ENCODE measurements at regions not wholly inside any gene's neighbourhood (a gene's known extent, or its start where the extent isn't known, plus 50 kb on each side); places are given as distances from the start of the nearest gene placed in this dataset.

DNA sequence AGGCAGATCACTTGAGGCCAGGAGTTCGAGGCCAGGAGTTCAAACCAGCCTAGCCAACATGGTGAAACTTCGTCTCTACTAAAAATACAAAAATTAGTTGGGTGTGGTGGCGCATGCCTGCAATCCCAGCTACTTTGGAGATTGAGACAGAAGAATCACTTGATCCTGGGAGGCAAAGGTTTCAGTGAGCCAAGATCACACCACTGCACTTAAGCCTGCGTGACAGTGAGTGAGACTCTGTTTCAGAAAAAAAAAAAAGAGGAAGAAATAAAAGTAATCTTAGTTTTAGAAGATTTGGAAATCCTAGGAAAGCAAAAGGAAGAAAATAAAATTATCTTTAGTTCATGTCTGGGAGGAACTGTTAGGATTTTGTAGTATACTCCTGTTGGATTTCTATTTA, 77.2 kb downstream of the IL12A start:
- Histone ChIP-seq H3K4me2 (no peak overlapping the region), H3K9ac (no peak overlapping the region), H3K9me2 (no peaks in the 10 kb centered on the region), H3K4me3 (ENCODE audit: low read depth in 2 of 2, low read length in 1 of 2) (no peak overlapping the region), H3K79me2 (ENCODE audit: insufficient read depth) (no peaks in the 10 kb centered on the region), H3K4me1 (ENCODE audit: control insufficient read depth in 1 of 2, insufficient read depth in 2 of 2, low read depth in 1 of 2, low read length in 1 of 2) (no peaks in the 10 kb centered on the region), H2AFZ (ENCODE audit: low read depth) (no peak overlapping the region), H3K27me3 (ENCODE audit: insufficient read depth) (no peaks in the 10 kb centered on the region), H4K20me1 (ENCODE audit: insufficient read depth) (no peaks in the 10 kb centered on the region), H3K27ac (ENCODE audit: low read depth in 2 of 2, low read length in 1 of 2) (no peak overlapping the region), H3F3A (replicated peaks; ENCODE audit: insufficient read depth) (no peaks in the 10 kb centered on the region), H3K9me3 (no peaks in the 10 kb centered on the region), H3K36me3 (replicated peaks in 1 of 2; ENCODE audit: control insufficient read depth in 1 of 2, insufficient read depth in 2 of 2, low read length in 1 of 2) (no peaks in the 10 kb centered on the region)
- ChIA-PET CTCF (interaction anchor here (1.1 kb wide), 1 partner anchor 34 kb away, joined by 3 read pairs; no protein-coding TSS in a partner anchor), POLR2A (no interaction called here)
- 83% methylated on average over 4 of the region's 4 CpGs for WGBS (ENCODE audit: low lambda C conversion rate)
- no peak for DNase-seq
- TF ChIP-seq FOXM1 (IDR thresholded peaks at IDR 0.05; ENCODE audit: low read depth) (no peak), TAF1 (IDR thresholded peaks at IDR 0.05; ENCODE audit: borderline replicate concordance, low read depth, low read length) (no peak), RFX5 (IDR thresholded peaks at IDR 0.05; ENCODE audit: low read length) (no peak), TEAD4 (IDR thresholded peaks at IDR 0.05; ENCODE audit: borderline replicate concordance, insufficient read depth) (no peak), SMC3 (IDR thresholded peaks at IDR 0.05; ENCODE audit: low read depth, low read length) (no peak), FOXJ3 (CRISPR knock-in tag; IDR thresholded peaks at IDR 0.05) (no peak), EZH2phosphoT487 (IDR thresholded peaks at IDR 0.05; ENCODE audit: borderline replicate concordance, low read depth) (no peak), GATA2 (CRISPR knock-in tag; IDR thresholded peaks at IDR 0.05) (no peak), RCOR1 (IDR thresholded peaks at IDR 0.05; ENCODE audit: low read length) (no peak), NFIC (IDR thresholded peaks at IDR 0.05; ENCODE audit: borderline replicate concordance) (no peak), CHD2 (IDR thresholded peaks at IDR 0.05; ENCODE audit: low read length, partially characterized antibody) (no peak), ELF1 (IDR thresholded peaks at IDR 0.05) (no peak)
- TF ChIP-seq, protein P1, sequence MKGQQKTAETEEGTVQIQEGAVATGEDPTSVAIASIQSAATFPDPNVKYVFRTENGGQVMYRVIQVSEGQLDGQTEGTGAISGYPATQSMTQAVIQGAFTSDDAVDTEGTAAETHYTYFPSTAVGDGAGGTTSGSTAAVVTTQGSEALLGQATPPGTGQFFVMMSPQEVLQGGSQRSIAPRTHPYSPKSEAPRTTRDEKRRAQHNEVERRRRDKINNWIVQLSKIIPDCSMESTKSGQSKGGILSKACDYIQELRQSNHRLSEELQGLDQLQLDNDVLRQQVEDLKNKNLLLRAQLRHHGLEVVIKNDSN (IDR thresholded peaks at IDR 0.05; ENCODE audit: borderline replicate concordance, low read depth) = no peak
- TF ChIP-seq, protein P2, sequence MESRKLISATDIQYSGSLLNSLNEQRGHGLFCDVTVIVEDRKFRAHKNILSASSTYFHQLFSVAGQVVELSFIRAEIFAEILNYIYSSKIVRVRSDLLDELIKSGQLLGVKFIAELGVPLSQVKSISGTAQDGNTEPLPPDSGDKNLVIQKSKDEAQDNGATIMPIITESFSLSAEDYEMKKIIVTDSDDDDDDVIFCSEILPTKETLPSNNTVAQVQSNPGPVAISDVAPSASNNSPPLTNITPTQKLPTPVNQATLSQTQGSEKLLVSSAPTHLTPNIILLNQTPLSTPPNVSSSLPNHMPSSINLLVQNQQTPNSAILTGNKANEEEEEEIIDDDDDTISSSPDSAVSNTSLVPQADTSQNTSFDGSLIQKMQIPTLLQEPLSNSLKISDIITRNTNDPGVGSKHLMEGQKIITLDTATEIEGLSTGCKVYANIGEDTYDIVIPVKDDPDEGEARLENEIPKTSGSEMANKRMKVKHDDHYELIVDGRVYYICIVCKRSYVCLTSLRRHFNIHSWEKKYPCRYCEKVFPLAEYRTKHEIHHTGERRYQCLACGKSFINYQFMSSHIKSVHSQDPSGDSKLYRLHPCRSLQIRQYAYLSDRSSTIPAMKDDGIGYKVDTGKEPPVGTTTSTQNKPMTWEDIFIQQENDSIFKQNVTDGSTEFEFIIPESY (IDR thresholded peaks at IDR 0.05; ENCODE audit: borderline replicate concordance, low read depth) = no peak
- TF ChIP-seq, protein P3, sequence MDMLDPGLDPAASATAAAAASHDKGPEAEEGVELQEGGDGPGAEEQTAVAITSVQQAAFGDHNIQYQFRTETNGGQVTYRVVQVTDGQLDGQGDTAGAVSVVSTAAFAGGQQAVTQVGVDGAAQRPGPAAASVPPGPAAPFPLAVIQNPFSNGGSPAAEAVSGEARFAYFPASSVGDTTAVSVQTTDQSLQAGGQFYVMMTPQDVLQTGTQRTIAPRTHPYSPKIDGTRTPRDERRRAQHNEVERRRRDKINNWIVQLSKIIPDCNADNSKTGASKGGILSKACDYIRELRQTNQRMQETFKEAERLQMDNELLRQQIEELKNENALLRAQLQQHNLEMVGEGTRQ (IDR thresholded peaks at IDR 0.05; ENCODE audit: borderline replicate concordance, low read depth, low read length) = no peak

DNA sequence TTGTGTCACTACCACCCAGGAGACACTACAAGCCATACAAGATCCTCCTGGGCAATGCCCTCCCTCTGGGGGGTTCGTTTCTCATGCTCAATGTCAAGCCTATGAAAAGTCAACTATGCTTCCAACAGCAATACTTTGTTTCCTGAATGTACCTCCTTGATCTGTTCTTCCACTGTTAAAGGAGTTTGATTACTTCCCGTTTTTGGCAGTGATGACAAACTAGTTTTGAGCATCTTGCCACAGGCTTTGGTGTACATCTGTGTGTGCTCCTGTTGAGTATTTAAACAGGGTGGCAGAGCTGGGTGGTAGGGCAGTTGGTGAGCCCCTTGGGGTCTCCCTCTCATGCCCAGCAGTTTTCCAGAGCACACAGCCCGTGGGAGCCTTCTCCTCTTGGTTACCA, 81.4 kb downstream of the IL12A start:
- Histone ChIP-seq H3K4me2 (no peak overlapping the region), H3F3A (replicated peaks; ENCODE audit: insufficient read depth) (no peaks in the 10 kb centered on the region), H3K9me2 (no peaks in the 10 kb centered on the region), H3K27me3 (ENCODE audit: insufficient read depth) (no peaks in the 10 kb centered on the region), H2AFZ (ENCODE audit: low read depth) (no peak overlapping the region), H3K4me3 (ENCODE audit: low read depth in 2 of 2, low read length in 1 of 2) (no peak overlapping the region), H3K4me1 (ENCODE audit: control insufficient read depth in 1 of 2, insufficient read depth in 2 of 2, low read depth in 1 of 2, low read length in 1 of 2) (peaks cover 0 to 2% of the 10 kb centered on the region in 2 experiments; a peak in 1 of 4 replicates), H3K79me2 (ENCODE audit: insufficient read depth) (no peaks in the 10 kb centered on the region), H3K9me3 (no peaks in the 10 kb centered on the region), H3K36me3 (replicated peaks in 1 of 2; ENCODE audit: control insufficient read depth in 1 of 2, insufficient read depth in 2 of 2, low read length in 1 of 2) (no peaks in the 10 kb centered on the region), H3K9ac (no peak overlapping the region), H3K27ac (ENCODE audit: low read depth in 2 of 2, low read length in 1 of 2) (no peak overlapping the region), H4K20me1 (ENCODE audit: insufficient read depth) (no peaks in the 10 kb centered on the region)
- WGBS (ENCODE audit: low lambda C conversion rate) = 15% methylated on average over 2 of the region's 3 CpGs
- CTCF ChIA-PET = no interaction called here
- TF ChIP-seq CHD2 (IDR thresholded peaks at IDR 0.05; ENCODE audit: low read length, partially characterized antibody) (no peak), POLR2AphosphoS5 (IDR thresholded peaks at IDR 0.05; ENCODE audit: low read depth, low read length) (no peak), EP300 (IDR thresholded peaks at IDR 0.05; ENCODE audit: borderline replicate concordance in 1 of 2, low read depth in 1 of 2, low read length in 1 of 2) (no peak), SMC3 (IDR thresholded peaks at IDR 0.05; ENCODE audit: low read depth, low read length) (no peak), SIN3A (IDR thresholded peaks at IDR 0.05; ENCODE audit: borderline replicate concordance, low read depth, low read length) (no peak), RCOR1 (IDR thresholded peaks at IDR 0.05; ENCODE audit: low read length) (no peak), NFIC (IDR thresholded peaks at IDR 0.05; ENCODE audit: borderline replicate concordance) (no peak), GATA2 (CRISPR knock-in tag; IDR thresholded peaks at IDR 0.05) (no peak)
- TF ChIP-seq, protein P4, sequence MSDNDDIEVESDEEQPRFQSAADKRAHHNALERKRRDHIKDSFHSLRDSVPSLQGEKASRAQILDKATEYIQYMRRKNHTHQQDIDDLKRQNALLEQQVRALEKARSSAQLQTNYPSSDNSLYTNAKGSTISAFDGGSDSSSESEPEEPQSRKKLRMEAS (IDR thresholded peaks at IDR 0.05; ENCODE audit: low read depth) = no peak
- TF ChIP-seq, protein P2 (IDR thresholded peaks at IDR 0.05; ENCODE audit: borderline replicate concordance, low read depth) = no peak
- POLR2A ChIA-PET = no interaction called here
- no peak for DNase-seq

All from SK-N-SH (cell line).